H9 (cell line): ENCODE measurements at regions not wholly inside any gene's neighbourhood (a gene's known extent, or its start where the extent isn't known, plus 50 kb on each side); places are given as distances from the start of the nearest gene placed in this dataset.

Experiments used
- DNase-seq: peaks from one replicate; pipeline ENCODE4 v3.0.0-alpha.2; 2017
- H2AFZ ChIP-seq: one replicate; pipeline ENCODE4 v1.6.1; 2013; ENCODE audit warnings: mild to moderate bottlenecking, low read length, control low read depth, moderate library complexity
- H2AK5ac ChIP-seq: 2 replicates; pipeline ENCODE4 v1.6.1; 2013; ENCODE audit warnings: low read length, control low read depth, mixed read lengths; ENCODE audit not compliant: insufficient read length
- H2BK120ac ChIP-seq: one replicate; pipeline ENCODE4 v1.6.1; 2013; ENCODE audit warnings: low read depth, mild to moderate bottlenecking, low read length, control low read depth, inconsistent platforms; ENCODE audit not compliant: poor library complexity, severe bottlenecking
- H2BK12ac ChIP-seq: 2 replicates; pipeline ENCODE4 v1.6.1; 2013; ENCODE audit warnings: low read length, control low read depth, mixed read lengths, low read depth; ENCODE audit not compliant: insufficient read length
- H2BK15ac ChIP-seq: 2 replicates; pipeline ENCODE4 v1.6.1; 2013; ENCODE audit warnings: low read depth, low read length, control low read depth
- H2BK20ac ChIP-seq: one replicate; pipeline ENCODE4 v1.6.1; 2013; ENCODE audit warnings: low read depth, mild to moderate bottlenecking, low read length, control low read depth, inconsistent platforms; ENCODE audit not compliant: poor library complexity, severe bottlenecking
- H2BK5ac ChIP-seq: 2 replicates; pipeline ENCODE4 v1.6.1; 2013; ENCODE audit warnings: low read length, control low read depth, mixed read lengths; ENCODE audit not compliant: insufficient read length
- H3K14ac ChIP-seq: 2 replicates; pipeline ENCODE4 v1.6.1; 2013; ENCODE audit warnings: low read length, control low read depth; ENCODE audit not compliant: insufficient read depth
- H3K18ac ChIP-seq: 2 replicates; pipeline ENCODE4 v1.6.1; 2013; ENCODE audit warnings: low read depth, mild to moderate bottlenecking, mixed read lengths, low read length, control low read depth; ENCODE audit not compliant: insufficient read length
- H3K23ac ChIP-seq: 2 replicates; pipeline ENCODE4 v1.6.1; 2013; ENCODE audit warnings: low read length, control low read depth, mixed read lengths, low read depth; ENCODE audit not compliant: insufficient read length
- H3K23me2 ChIP-seq: 2 replicates; pipeline ENCODE4 v1.6.1; 2013; ENCODE audit warnings: low read depth, mild to moderate bottlenecking, mixed read lengths, low read length, control low read depth; ENCODE audit not compliant: insufficient read length, poor library complexity, severe bottlenecking
- H3K27ac ChIP-seq: 2 replicates; pipeline ENCODE4 v1.5.1; 2013; ENCODE audit warnings: low read length, control low read depth, mixed read lengths, low read depth; ENCODE audit not compliant: insufficient read length
- H3K27me3 ChIP-seq: 2 replicates; pipeline ENCODE4 v1.6.1; 2013; ENCODE audit warnings: low read length, control low read depth, inconsistent platforms; ENCODE audit not compliant: insufficient read depth
- H3K4ac ChIP-seq: 2 replicates; pipeline ENCODE4 v1.6.1; 2013; ENCODE audit warnings: low read depth, mild to moderate bottlenecking, control low read depth, inconsistent platforms, low read length, moderate library complexity
- H3K4me1 ChIP-seq: 2 replicates; pipeline ENCODE4 v1.6.1; 2013; ENCODE audit warnings: low read length, control low read depth, inconsistent platforms; ENCODE audit not compliant: insufficient read depth
- H3K4me2 ChIP-seq: 2 replicates; pipeline ENCODE4 v1.6.1; 2013; ENCODE audit warnings: low read length, control low read depth, mixed read lengths; ENCODE audit not compliant: insufficient read length, insufficient read depth
- H3K56ac ChIP-seq: 2 replicates; pipeline ENCODE4 v1.6.1; 2013; ENCODE audit warnings: low read depth, mild to moderate bottlenecking, mixed read lengths, low read length, control low read depth; ENCODE audit not compliant: insufficient read length
- H3K79me1 ChIP-seq: 2 replicates; pipeline ENCODE4 v1.6.1; 2013; ENCODE audit warnings: low read depth, mild to moderate bottlenecking, moderate library complexity, low read length, control low read depth, inconsistent platforms; ENCODE audit not compliant: insufficient read depth, poor library complexity, severe bottlenecking
- H3K79me2 ChIP-seq: 2 replicates; pipeline ENCODE4 v1.6.1; 2013; ENCODE audit warnings: low read length, control low read depth, inconsistent platforms; ENCODE audit not compliant: insufficient read depth
- H3K9ac ChIP-seq: 2 replicates; pipeline ENCODE4 v1.6.1; 2013; ENCODE audit warnings: low read length, control low read depth, mixed read lengths; ENCODE audit not compliant: insufficient read length; ENCODE audit errors: extremely low read depth
- H3K9me3 ChIP-seq: one replicate; pipeline ENCODE4 v1.6.1; 2013; ENCODE audit warnings: low read depth, low read length, inconsistent platforms; ENCODE audit not compliant: control insufficient read depth
- H3T11ph ChIP-seq: one replicate; pipeline ENCODE4 v1.6.1; 2013; ENCODE audit warnings: mild to moderate bottlenecking, low read length, control low read depth, inconsistent platforms
- H4K20me1 ChIP-seq: one replicate; pipeline ENCODE4 v1.6.1; 2013; ENCODE audit not compliant: control insufficient read depth, insufficient read length, insufficient read depth
- H4K5ac ChIP-seq: 2 replicates; pipeline ENCODE4 v1.6.1; 2013; ENCODE audit warnings: low read depth, mild to moderate bottlenecking, mixed read lengths, low read length, control low read depth; ENCODE audit not compliant: insufficient read length
- H4K8ac ChIP-seq: replicated peaks from 2 replicates; pipeline ENCODE4 v1.6.1; 2013; ENCODE audit warnings: low read length, control low read depth, mixed read lengths, low read depth; ENCODE audit not compliant: insufficient read length
- H4K91ac ChIP-seq: 2 replicates; pipeline ENCODE4 v1.6.1; 2013; ENCODE audit warnings: low read depth, mild to moderate bottlenecking, moderate library complexity, mixed read lengths, low read length, control low read depth; ENCODE audit not compliant: insufficient read length
- H3K27ac Mint-ChIP-seq, 3 experiments: 2 replicates in 2 of 3; 3 replicates in 1 of 3; pipeline ENCODE4 v1.8.0; 2020 to 2021; ENCODE audit warnings: mixed read lengths in 3 of 3, mild to moderate bottlenecking in 1 of 3, moderate library complexity in 1 of 3
- H3K27me3 Mint-ChIP-seq: 2 replicates; pipeline ENCODE4 v1.8.0; 2021; ENCODE audit warnings: low read depth, mild to moderate bottlenecking, moderate library complexity, mixed read lengths
- H3K36me3 Mint-ChIP-seq, 3 experiments: 2 replicates in 2 of 3; 3 replicates in 1 of 3; pipeline ENCODE4 v1.8.0; 2020 to 2021; ENCODE audit warnings: low read depth in 3 of 3, mixed read lengths in 3 of 3; ENCODE audit not compliant: insufficient read depth in 1 of 3
- H3K4me1 Mint-ChIP-seq, 2 experiments: 2 replicates each; pipeline ENCODE4 v1.8.0; 2020; ENCODE audit warnings: mixed read lengths in 2 of 2
- H3K4me3 Mint-ChIP-seq, 2 experiments: 2 replicates in 1 of 2; 3 replicates in 1 of 2; pipeline ENCODE4 v1.8.0; 2020 to 2021; ENCODE audit warnings: mild to moderate bottlenecking in 2 of 2, mixed read lengths in 2 of 2, moderate library complexity in 1 of 2
- H3K9me3 Mint-ChIP-seq, 2 experiments: 2 replicates in 1 of 2; 3 replicates in 1 of 2; pipeline ENCODE4 v1.8.0; 2020; ENCODE audit warnings: mild to moderate bottlenecking in 2 of 2, mixed read lengths in 2 of 2, moderate library complexity in 1 of 2
- CTCF ChIP-seq: fragments of 200-600 bp; sonication (generic); conservative IDR thresholded peaks from 3 replicates; pipeline ENCODE4 v1.8.0; 2021; ENCODE audit warnings: antibody characterized with exemption, mild to moderate bottlenecking
- WGBS: extraction: QIAGEN DNeasy Blood & Tissue Kit; methylation state at CpG from one replicate; pipeline ENCODE4 v1.1.7; 2013; ENCODE audit warnings: missing lambda C conversion rate, low lambda C conversion rate, mixed read lengths; ENCODE audit not compliant: insufficient read length; ENCODE audit errors: extremely low coverage; 5-methylcytosine and 5-hydroxymethylcytosine counted together

DNA sequence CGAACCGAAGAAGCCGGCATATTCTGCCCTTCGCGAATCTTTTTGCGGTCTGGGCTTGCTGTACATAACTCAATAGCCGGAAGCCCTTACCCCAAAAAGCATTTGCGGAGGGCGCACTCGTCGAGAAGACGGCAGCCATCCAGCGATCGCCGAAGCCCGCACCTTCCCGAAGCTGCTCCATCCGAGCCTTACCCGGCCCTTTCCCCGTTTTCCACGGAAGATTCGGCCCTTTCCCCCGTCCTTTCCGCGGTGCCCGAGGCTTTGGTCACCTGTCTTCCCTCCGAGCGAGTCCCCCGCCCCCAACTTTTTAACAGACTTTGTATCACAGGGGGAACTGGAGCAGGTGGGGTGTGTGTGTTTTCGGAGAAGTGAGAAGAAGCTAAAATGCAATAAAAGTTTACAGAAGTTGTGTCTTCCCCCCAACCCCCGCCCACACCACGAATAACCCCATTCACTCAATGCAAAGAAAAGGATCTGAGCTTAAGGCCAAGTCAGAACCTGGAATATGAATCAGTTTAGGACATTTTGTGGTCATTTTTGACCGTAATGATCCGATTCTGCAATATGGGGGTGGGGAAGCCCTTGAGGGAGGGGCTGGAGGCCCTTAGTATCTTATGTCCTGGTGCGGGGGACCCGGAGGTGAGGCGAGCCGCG lies 99.0 kb upstream of the HSD17B12 start:
- no peak overlapping the region for H2AFZ ChIP-seq
- DNase-seq, result no peak
- no CpG with 5 or more reads among the region's 39 CpGs for WGBS

More for the DNA sequence above, 99.0 kb upstream of the HSD17B12 start:
- no peak for TF ChIP-seq CTCF
- H3K56ac ChIP-seq, result no peak overlapping the region
- H2BK15ac ChIP-seq, result no peak overlapping the region
- no peaks in the 10 kb centered on the region for H3K79me1 ChIP-seq
- H3T11ph ChIP-seq, result no peak overlapping the region
- Mint-ChIP-seq H3K27me3 (peaks cover 99% of the 10 kb centered on the region), H3K4me3 (peak overlapping the region; percentile 76 to 92), H3K36me3 (no peaks in the 10 kb centered on the region; a peak in 1 of 7 replicates), H3K4me1 (peaks cover 26 to 52% of the 10 kb centered on the region in 2 experiments), H3K9me3 (no peaks in the 10 kb centered on the region; a peak in 1 of 5 replicates), H3K27ac (no peak overlapping the region)
- H4K8ac ChIP-seq, result no peak overlapping the region
- H3K23ac ChIP-seq, result no peak overlapping the region
- no peak overlapping the region for H3K9ac ChIP-seq
- no peak overlapping the region for H2BK120ac ChIP-seq
- H3K14ac ChIP-seq, result no peak overlapping the region
- H3K79me2 ChIP-seq, result no peaks in the 10 kb centered on the region
- H3K23me2 ChIP-seq, result peaks cover 27% of the 10 kb centered on the region
- H4K20me1 ChIP-seq, result no peaks in the 10 kb centered on the region
- no peak overlapping the region for H4K91ac ChIP-seq
- peaks cover 63% of the 10 kb centered on the region for H3K27me3 ChIP-seq
- no peak overlapping the region for H3K4ac ChIP-seq
- no peak overlapping the region for H4K5ac ChIP-seq
- H2BK20ac ChIP-seq, result no peak overlapping the region
- H3K4me1 ChIP-seq, result no peaks in the 10 kb centered on the region
- H2BK12ac ChIP-seq, result no peak overlapping the region
- H3K9me3 ChIP-seq, result no peaks in the 10 kb centered on the region
- no peak overlapping the region for H2BK5ac ChIP-seq
- peak overlapping the region; percentile 61 for H3K4me2 ChIP-seq
- no peak overlapping the region for H3K27ac ChIP-seq
- H3K18ac ChIP-seq, result no peak overlapping the region
- no peak overlapping the region for H2AK5ac ChIP-seq
